Loucy (cell line): ENCODE measurements at regions not wholly inside any gene's neighbourhood (a gene's known extent, or its start where the extent isn't known, plus 50 kb on each side); places are given as distances from the start of the nearest gene placed in this dataset.

ENCODE experiments used
- H2AFZ ChIP-seq: fragments of 200-600 bp; sonication (generic); 2 replicates; pipeline ENCODE4 v1.6.0; 2016; ENCODE audit warnings: antibody characterized with exemption, mild to moderate bottlenecking, low read length, moderate library complexity
- H3F3A ChIP-seq: fragments of 200-600 bp; 2 replicates; pipeline ENCODE4 v1.6.0; 2016; ENCODE audit warnings: antibody characterized with exemption, low read depth, mild to moderate bottlenecking
- H3K27me3 ChIP-seq: fragments of 200-600 bp; sonication (generic); 2 replicates; pipeline ENCODE4 v1.6.1; 2014; ENCODE audit warnings: low read length, mild to moderate bottlenecking; ENCODE audit not compliant: insufficient read depth, poor library complexity, severe bottlenecking
- H3K36me3 ChIP-seq: fragments of 200-600 bp; sonication (generic); 2 replicates; pipeline ENCODE4 v1.6.1; 2016; ENCODE audit warnings: low read length; ENCODE audit not compliant: insufficient read depth
- H3K4me1 ChIP-seq: fragments of 200-600 bp; sonication (generic); 2 replicates; pipeline ENCODE4 v1.5.1; 2014; ENCODE audit warnings: low read length, mild to moderate bottlenecking; ENCODE audit not compliant: insufficient read depth, poor library complexity, severe bottlenecking
- H3K4me2 ChIP-seq: fragments of 200-600 bp; sonication (generic); 2 replicates; pipeline ENCODE4 v1.6.0; 2014; ENCODE audit warnings: antibody characterized with exemption, low read length, low read depth, mild to moderate bottlenecking; ENCODE audit not compliant: poor library complexity, severe bottlenecking
- H3K4me3 ChIP-seq: fragments of 200-600 bp; sonication (generic); 2 replicates; pipeline ENCODE4 v1.5.1; 2014; ENCODE audit warnings: low read length, mild to moderate bottlenecking, mixed read lengths; ENCODE audit not compliant: poor library complexity, severe bottlenecking
- H3K79me2 ChIP-seq: fragments of 200-600 bp; sonication (generic); 2 replicates; pipeline ENCODE4 v1.6.1; 2014; ENCODE audit warnings: low read length; ENCODE audit not compliant: insufficient read depth
- H3K9ac ChIP-seq: fragments of 200-600 bp; sonication (generic); 2 replicates; pipeline ENCODE4 v1.6.0; 2014; ENCODE audit warnings: mild to moderate bottlenecking, low read depth, low read length, moderate library complexity; ENCODE audit not compliant: poor library complexity, severe bottlenecking
- H3K9me2 ChIP-seq: fragments of 200-600 bp; sonication (generic); replicated peaks from 2 replicates; pipeline ENCODE4 v1.6.1; 2016; ENCODE audit warnings: low read depth, low read length, mixed read lengths
- H3K9me3 ChIP-seq: fragments of 200-600 bp; sonication (generic); 2 replicates; pipeline ENCODE4 v1.6.1; 2014; ENCODE audit warnings: mild to moderate bottlenecking, antibody characterized with exemption, low read length, low read depth; ENCODE audit not compliant: insufficient read depth
- H4K20me1 ChIP-seq: fragments of 200-600 bp; sonication (generic); 2 replicates; pipeline ENCODE4 v1.6.0; 2014; ENCODE audit warnings: antibody characterized with exemption, low read length, mild to moderate bottlenecking; ENCODE audit not compliant: insufficient read depth, poor library complexity, severe bottlenecking
- CTCF ChIP-seq: fragments of 200-600 bp; sonication (generic); conservative IDR thresholded peaks from 2 replicates; pipeline ENCODE4 v1.5.1; 2014; ENCODE audit warnings: mild to moderate bottlenecking, antibody characterized with exemption, low read length
- EZH2phosphoT487 ChIP-seq: fragments of 200-600 bp; IDR thresholded peaks from 2 replicates; pipeline ENCODE4 v1.6.1; 2018; ENCODE audit warnings: antibody characterized with exemption, mild to moderate bottlenecking, moderate library complexity, borderline replicate concordance

- Histone ChIP-seq H3K36me3 (no peaks in the 10 kb centered on the region), H3K79me2 (no peaks in the 10 kb centered on the region), H3F3A (0 out of 2 replicates have a peak, but pooled peaks cover 7% of the 10 kb centered on the region), H3K27me3 (no peaks in the 10 kb centered on the region), H3K4me1 (peaks cover 58% of the 10 kb centered on the region), H2AFZ (no peak overlapping the region), H3K4me3 (peak overlapping the region; percentile 65), H4K20me1 (no peaks in the 10 kb centered on the region), H3K9ac (peak overlapping the region; percentile 66), H3K9me3 (no peaks in the 10 kb centered on the region), H3K4me2 (peak overlapping the region; percentile 84), H3K9me2 (no peaks in the 10 kb centered on the region)
- TF ChIP-seq EZH2phosphoT487 (no peak), CTCF (no peak)
Measured at GRCh38 chr9:91101611-91102168, 260.0 kb downstream of the AUH start.

DNA sequence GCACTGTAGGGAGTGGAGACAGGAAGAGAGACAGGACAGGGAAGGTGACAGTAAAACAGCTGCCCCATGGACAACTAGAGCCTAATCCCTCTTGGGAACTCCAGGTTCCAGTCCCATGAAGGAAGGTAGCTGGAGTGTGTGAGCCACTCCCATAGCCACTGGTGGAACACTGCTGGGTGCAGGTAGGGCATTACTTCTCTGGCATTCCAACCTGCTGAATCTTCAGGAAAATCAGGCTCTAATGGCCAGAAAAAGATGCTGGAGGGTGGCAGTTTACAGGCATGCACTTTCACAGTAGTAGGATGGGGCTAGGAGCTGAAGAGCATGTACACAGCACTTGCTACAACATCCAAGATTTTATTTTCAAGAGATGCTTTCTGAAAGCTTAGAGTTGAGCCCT lies 259.4 kb downstream of the AUH start:
- Histone ChIP-seq H3K9me3 (no peaks in the 10 kb centered on the region), H3K4me1 (peaks cover 58% of the 10 kb centered on the region), H3K4me2 (peak overlapping the region; percentile 84), H4K20me1 (no peaks in the 10 kb centered on the region), H3K36me3 (no peaks in the 10 kb centered on the region), H3K9ac (peak overlapping the region; percentile 6), H2AFZ (no peak overlapping the region), H3K4me3 (peak overlapping the region; percentile 65), H3K27me3 (no peaks in the 10 kb centered on the region), H3K79me2 (no peaks in the 10 kb centered on the region), H3K9me2 (no peaks in the 10 kb centered on the region), H3F3A (0 out of 2 replicates have a peak, but pooled peaks cover 7% of the 10 kb centered on the region)
- TF ChIP-seq CTCF (no peak), EZH2phosphoT487 (no peak)

- no peaks in the 10 kb centered on the region for H3K36me3 ChIP-seq
- no peak overlapping the region for H2AFZ ChIP-seq
- no peak for TF ChIP-seq CTCF
- TF ChIP-seq EZH2phosphoT487 = no peak
Measured at GRCh38 chr9:91103931-91104330, 257.8 kb downstream of the AUH start.

More at GRCh38 chr9:91103931-91104330, 257.8 kb downstream of the AUH start:
- Histone ChIP-seq H3K9me3 (no peaks in the 10 kb centered on the region), H3F3A (0 out of 2 replicates have a peak, but pooled peaks cover 7% of the 10 kb centered on the region), H3K4me2 (no peak overlapping the region), H3K9me2 (no peaks in the 10 kb centered on the region), H3K9ac (no peak overlapping the region), H4K20me1 (no peaks in the 10 kb centered on the region), H3K4me3 (no peak overlapping the region), H3K4me1 (peaks cover 49% of the 10 kb centered on the region), H3K27me3 (no peaks in the 10 kb centered on the region), H3K79me2 (no peaks in the 10 kb centered on the region)
